Adrenal gland (tissue), 9 donors: ENCODE measurements at regions not wholly inside any gene's neighbourhood (a gene's known extent, or its start where the extent isn't known, plus 50 kb on each side); places are given as distances from the start of the nearest gene placed in this dataset.

Source experiments
- DNase-seq, 7 donors: peaks; one replicate each; pipeline ENCODE4 v3.0.0-alpha.2; 2019 to 2020
- H3K27ac ChIP-seq, 5 donors: fragments of 200-600 bp; sonication (generic) in 4 of 5; 1 replicate in 3 of 5; 2 replicates in 2 of 5; pipeline versions ENCODE4 v1.5.1 to v1.8.0; 2016 to 2020; ENCODE audit warnings: mild to moderate bottlenecking in 1 of 5
- H3K27me3 ChIP-seq: fragments of 200-600 bp; 2 replicates; pipeline ENCODE4 v1.8.0; 2021
- H3K36me3 ChIP-seq, 2 donors: fragments of 200-600 bp; replicated peaks in 1 of 2; 1 replicate in 1 of 2; 2 replicates in 1 of 2; pipeline versions ENCODE4 v1.5.1 to v1.8.0; 2018 to 2022
- H3K4me1 ChIP-seq, 2 donors: fragments of 200-600 bp; replicated peaks in 1 of 2; 1 replicate in 1 of 2; 2 replicates in 1 of 2; pipeline versions ENCODE4 v1.5.1 to v1.8.0; 2018 to 2021
- H3K4me3 ChIP-seq, 4 donors: fragments of 200-600 bp; sonication (generic) in 3 of 4; one replicate each; pipeline ENCODE4 v1.5.1; 2016 to 2018
- H3K9me3 ChIP-seq, 3 donors: fragments of 200-600 bp; sonication (generic) in 1 of 3; replicated peaks in 1 of 3; 1 replicate in 2 of 3; 2 replicates in 1 of 3; pipeline versions ENCODE4 v1.5.1 to v1.8.0; 2016 to 2021
- CTCF ChIP-seq, 6 experiments: fragments of 450-650 bp in 4 of 6; fragments of 200-600 bp in 2 of 6; sonication (generic) in 1 of 6; IDR thresholded peaks; 1 replicate in 5 of 6; 2 replicates in 1 of 6; pipeline versions ENCODE4 v1.5.1 to v1.8.0; 2016 to 2021; ENCODE audit warnings: antibody characterized with exemption in 6 of 6, mild to moderate bottlenecking in 2 of 6, moderate library complexity in 1 of 6
- POLR2A ChIP-seq, 2 donors: fragments of 450-650 bp; IDR thresholded peaks; one replicate each; pipeline ENCODE4 v1.6.1; 2017; ENCODE audit warnings: antibody characterized with exemption in 2 of 2, mild to moderate bottlenecking in 2 of 2, moderate library complexity in 1 of 2
- WGBS, 4 donors: extraction: QIAGEN DNeasy Blood & Tissue Kit in 2 of 4; methylation state at CpG; one replicate each; pipeline versions ENCODE4 v1.1.5 to v1.1.7; 2013 to 2017; 5-methylcytosine and 5-hydroxymethylcytosine counted together
- intact Hi-C, 2 donors: fragments of 100-400 bp; cut with DNase I; formaldehyde crosslinking; loops; one replicate each; pipeline versions ENCODE4 v1.14.1 to v1.15.0; 2022 to 2023
- donor health status: healthy with polysubstance abuse.
- donor health status: Bipolar disorder and iron deficiency.
- donor health status: DM: yes; HTN: yes; CAD: no.
- donor health status: DM: no; HTN: no; CAD: no.
- donor health status: DM: no; HTN: no; CAD: no.

GRCh38 chr11:92340839-92341238 is 116.2 kb downstream of the FAT3 start:
- TF ChIP-seq POLR2A (IDR thresholded peaks at IDR 0.05): no peak
- TF ChIP-seq CTCF (IDR thresholded peaks at IDR 0.05): no peak
- H3K4me3 ChIP-seq: no peak overlapping the region
- 87 to 93% (median 92%) methylated on average over 6 of the region's 6 CpGs for WGBS, 4 donors
- no peak overlapping the region for H3K27ac ChIP-seq
- H3K36me3 ChIP-seq: no peaks in the 10 kb centered on the region
- no peaks in the 10 kb centered on the region for H3K27me3 ChIP-seq
- DNase-seq: no peak
- H3K4me1 ChIP-seq: no peaks in the 10 kb centered on the region
- intact Hi-C loops: no loop called here
- H3K9me3 ChIP-seq: no peaks in the 10 kb centered on the region

- H3K27ac ChIP-seq: no peak overlapping the region
- no peaks in the 10 kb centered on the region for H3K36me3 ChIP-seq
- no peak for TF ChIP-seq POLR2A (IDR thresholded peaks at IDR 0.05)
- no peak for TF ChIP-seq CTCF (IDR thresholded peaks at IDR 0.05)
- intact Hi-C loops: no loop called here
- WGBS, 4 donors: 73 to 84% (median 77%) methylated on average over 9 of the region's 9 CpGs
- H3K9me3 ChIP-seq: no peaks in the 10 kb centered on the region
- no peaks in the 10 kb centered on the region for H3K4me1 ChIP-seq
- H3K27me3 ChIP-seq: no peaks in the 10 kb centered on the region
- no peak for DNase-seq
- no peak overlapping the region for H3K4me3 ChIP-seq
These were observed 117.6 kb downstream of the FAT3 start for GRCh38 chr11:92342034-92342720.

- H3K27ac ChIP-seq: no peak overlapping the region
- intact Hi-C loops: no loop called here
- H3K9me3 ChIP-seq: no peaks in the 10 kb centered on the region
- H3K4me3 ChIP-seq: no peak overlapping the region
- TF ChIP-seq POLR2A (IDR thresholded peaks at IDR 0.05): no peak
- no peak for TF ChIP-seq CTCF (IDR thresholded peaks at IDR 0.05)
- H3K4me1 ChIP-seq: no peaks in the 10 kb centered on the region
- H3K36me3 ChIP-seq: no peaks in the 10 kb centered on the region
- no peak for DNase-seq
- no peaks in the 10 kb centered on the region for H3K27me3 ChIP-seq
- 79 to 88% (median 80%) methylated on average over 3 of the region's 3 CpGs for WGBS, 4 donors
These were observed 118.3 kb downstream of the FAT3 start for GRCh38 chr11:92342886-92343285.

- Histone ChIP-seq H3K36me3 (no peaks in the 10 kb centered on the region), H3K27ac (no peak overlapping the region), H3K27me3 (no peaks in the 10 kb centered on the region), H3K4me3 (no peak overlapping the region), H3K9me3 (no peaks in the 10 kb centered on the region), H3K4me1 (no peaks in the 10 kb centered on the region)
- no peak for DNase-seq
- WGBS, 4 donors: 43 to 80% (median 69%) methylated on average over 3 to 4 of the region's 4 CpGs
- TF ChIP-seq POLR2A (IDR thresholded peaks at IDR 0.05): no peak
- no peak for TF ChIP-seq CTCF (IDR thresholded peaks at IDR 0.05)
- intact Hi-C loops: no loop called here
These were observed 121.6 kb downstream of the FAT3 start for GRCh38 chr11:92346220-92346619.
